GM23248 (cell line): ENCODE measurements at regions not wholly inside any gene's neighbourhood (a gene's known extent, or its start where the extent isn't known, plus 50 kb on each side); places are given as distances from the start of the nearest gene placed in this dataset.

ENCODE experiments used
- DNase-seq: peaks from one replicate; pipeline ENCODE4 v3.0.0-alpha.2; 2015
- H2AFZ ChIP-seq: fragments of 200-600 bp; sonication (generic); 2 replicates; pipeline ENCODE4 v1.6.1; 2016; ENCODE audit warnings: antibody characterized with exemption
- H3F3A ChIP-seq: fragments of 200-600 bp; sonication (generic); 2 replicates; pipeline ENCODE4 v1.6.1; 2016; ENCODE audit warnings: mild to moderate bottlenecking, antibody characterized with exemption, mixed run types; ENCODE audit not compliant: insufficient read depth
- H3K27ac ChIP-seq: fragments of 200-600 bp; sonication (generic); 2 replicates; pipeline ENCODE4 v1.5.1; 2016; ENCODE audit warnings: mild to moderate bottlenecking
- H3K27me3 ChIP-seq: fragments of 200-600 bp; sonication (generic); replicated peaks from 2 replicates; pipeline ENCODE4 v1.6.1; 2016; ENCODE audit warnings: mild to moderate bottlenecking; ENCODE audit not compliant: insufficient read depth
- H3K36me3 ChIP-seq: fragments of 200-600 bp; sonication (generic); 2 replicates; pipeline ENCODE4 v1.6.1; 2016; ENCODE audit warnings: low read depth, mild to moderate bottlenecking
- H3K4me1 ChIP-seq: fragments of 200-600 bp; sonication (generic); 2 replicates; pipeline ENCODE4 v1.6.1; 2016; ENCODE audit warnings: mild to moderate bottlenecking; ENCODE audit not compliant: insufficient read depth
- H3K4me2 ChIP-seq: fragments of 200-600 bp; sonication (generic); one replicate; pipeline ENCODE4 v1.6.1; 2016; ENCODE audit warnings: mild to moderate bottlenecking; ENCODE audit not compliant: unreplicated experiment
- H3K4me3 ChIP-seq: fragments of 200-600 bp; sonication (generic); 2 replicates; pipeline ENCODE4 v1.5.1; 2016; ENCODE audit warnings: mild to moderate bottlenecking
- H3K79me2 ChIP-seq: fragments of 200-600 bp; sonication (generic); 2 replicates; pipeline ENCODE4 v1.6.1; 2016; ENCODE audit warnings: mild to moderate bottlenecking; ENCODE audit not compliant: insufficient read depth
- H3K9ac ChIP-seq: fragments of 200-600 bp; sonication (generic); 2 replicates; pipeline ENCODE4 v1.6.1; 2016; ENCODE audit warnings: mild to moderate bottlenecking
- H3K9me2 ChIP-seq: fragments of 200-600 bp; sonication (generic); 2 replicates; pipeline ENCODE4 v1.6.1; 2016; ENCODE audit warnings: mixed run types, mild to moderate bottlenecking, moderate library complexity; ENCODE audit not compliant: insufficient read depth
- H3K9me3 ChIP-seq: fragments of 200-600 bp; sonication (generic); one replicate; pipeline ENCODE4 v1.6.1; 2017; ENCODE audit warnings: low read depth
- H4K20me1 ChIP-seq: fragments of 200-600 bp; sonication (generic); 2 replicates; pipeline ENCODE4 v1.6.0; 2016; ENCODE audit not compliant: insufficient read depth
- EZH2 ChIP-seq: fragments of 200-600 bp; sonication (generic); IDR thresholded peaks from 2 replicates; pipeline ENCODE4 v1.6.1; 2018; ENCODE audit warnings: antibody characterized with exemption, mild to moderate bottlenecking; ENCODE audit not compliant: insufficient read depth, poor library complexity, severe bottlenecking
- EZH2phosphoT487 ChIP-seq: fragments of 200-600 bp; sonication (generic); IDR thresholded peaks from 2 replicates; pipeline ENCODE4 v1.6.1; 2018; ENCODE audit warnings: antibody characterized with exemption, moderate library complexity, mild to moderate bottlenecking, low read depth; ENCODE audit not compliant: insufficient read depth
- WGBS, 2 experiments: methylation state at CpG; one replicate each; pipeline ENCODE4 v1.1.6; 2015 to 2017; ENCODE audit warnings: low lambda C conversion rate in 2 of 2, low coverage in 1 of 2; ENCODE audit errors: missing lambda C conversion rate in 2 of 2; 5-methylcytosine and 5-hydroxymethylcytosine counted together
- in situ Hi-C: fragments of 300-500 bp; cut with MboI; formaldehyde crosslinking; loops from 2 replicates; pipeline ENCODE4 v1.15.0; 2020

DNA sequence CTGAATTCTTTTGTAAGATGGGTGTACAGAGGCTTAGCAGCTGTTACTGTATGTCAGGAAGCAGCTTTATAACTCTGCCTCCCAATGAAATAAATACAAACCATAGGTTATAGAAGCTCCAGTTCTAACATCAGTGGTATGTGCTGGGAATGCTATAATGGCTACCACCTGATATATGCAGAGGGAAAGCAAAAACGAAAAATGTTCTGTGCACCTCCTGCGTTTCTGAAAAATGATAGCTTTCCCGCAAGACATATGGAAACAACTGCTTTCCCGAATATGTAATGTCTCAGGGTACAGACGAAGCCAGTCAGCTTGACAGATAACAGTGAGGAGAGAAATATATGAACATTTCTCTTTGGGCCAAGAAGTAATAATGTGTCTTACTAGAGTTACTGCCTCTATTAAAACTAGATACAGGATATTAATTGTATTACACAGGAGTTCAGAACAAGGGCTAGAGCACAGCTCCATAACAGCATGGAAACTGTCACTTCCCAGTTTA is 517.0 kb upstream of the NRSN1 start:
- TF ChIP-seq EZH2 = no peak
- TF ChIP-seq EZH2phosphoT487 = no peak
- H3K4me1 ChIP-seq = no peaks in the 10 kb centered on the region
- H3K9me3 ChIP-seq = no peaks in the 10 kb centered on the region
- no peaks in the 10 kb centered on the region for H3K9me2 ChIP-seq
- in situ Hi-C loops = no loop called here
- H2AFZ ChIP-seq = no peak overlapping the region
- no peaks in the 10 kb centered on the region for H3K36me3 ChIP-seq
- no peaks in the 10 kb centered on the region for H4K20me1 ChIP-seq
- H3K79me2 ChIP-seq = no peaks in the 10 kb centered on the region
- H3K4me2 ChIP-seq = no peak overlapping the region
- H3K9ac ChIP-seq = no peak overlapping the region
- no peak overlapping the region for H3K27ac ChIP-seq
- DNase-seq = no peak
- no peak overlapping the region for H3K4me3 ChIP-seq
- 61 to 62% methylated on average over 5 of the region's 5 CpGs for WGBS, 2 experiments
- H3F3A ChIP-seq = no peaks in the 10 kb centered on the region
- no peaks in the 10 kb centered on the region for H3K27me3 ChIP-seq

DNA sequence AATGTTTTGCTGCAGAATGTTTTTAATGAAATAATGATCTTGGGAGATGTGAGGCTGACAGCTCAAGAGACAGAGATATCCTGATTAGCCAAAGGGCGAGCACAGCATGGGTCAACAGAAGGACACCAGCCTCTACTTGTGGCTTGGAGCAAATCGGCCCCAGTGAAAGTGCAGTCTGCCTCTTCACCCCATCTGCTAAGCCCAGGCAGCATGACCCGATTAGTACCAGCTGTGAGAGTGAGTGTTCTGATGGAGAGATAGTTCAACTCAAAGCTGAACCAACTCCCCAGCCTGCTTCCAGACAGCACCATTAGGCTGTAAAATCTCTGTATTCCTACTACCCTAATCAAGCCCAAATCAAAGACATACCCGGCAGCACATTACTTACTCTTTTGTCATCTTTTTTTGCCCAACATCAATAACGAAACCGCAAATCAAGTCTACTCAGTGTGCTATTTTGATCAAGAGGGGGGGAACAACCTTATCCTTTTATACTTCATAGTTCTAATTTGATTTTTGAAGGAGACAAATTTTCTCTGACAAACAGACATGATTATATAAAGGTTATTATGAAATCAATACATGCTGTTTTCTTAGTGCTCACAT is 514.1 kb upstream of the NRSN1 start:
- Histone ChIP-seq H3K79me2 (no peaks in the 10 kb centered on the region), H3K27me3 (no peaks in the 10 kb centered on the region), H3K4me1 (no peaks in the 10 kb centered on the region), H4K20me1 (no peaks in the 10 kb centered on the region), H3F3A (no peaks in the 10 kb centered on the region), H3K9me2 (no peaks in the 10 kb centered on the region), H3K36me3 (no peaks in the 10 kb centered on the region), H3K9ac (no peak overlapping the region), H3K4me3 (no peak overlapping the region), H3K27ac (no peak overlapping the region), H3K9me3 (no peaks in the 10 kb centered on the region), H3K4me2 (no peak overlapping the region), H2AFZ (no peak overlapping the region)
- WGBS, 2 experiments = 4% methylated on average over 6 of the region's 6 CpGs
- TF ChIP-seq EZH2 (no peak), EZH2phosphoT487 (no peak)
- no peak for DNase-seq
- in situ Hi-C loops = no loop called here

DNA sequence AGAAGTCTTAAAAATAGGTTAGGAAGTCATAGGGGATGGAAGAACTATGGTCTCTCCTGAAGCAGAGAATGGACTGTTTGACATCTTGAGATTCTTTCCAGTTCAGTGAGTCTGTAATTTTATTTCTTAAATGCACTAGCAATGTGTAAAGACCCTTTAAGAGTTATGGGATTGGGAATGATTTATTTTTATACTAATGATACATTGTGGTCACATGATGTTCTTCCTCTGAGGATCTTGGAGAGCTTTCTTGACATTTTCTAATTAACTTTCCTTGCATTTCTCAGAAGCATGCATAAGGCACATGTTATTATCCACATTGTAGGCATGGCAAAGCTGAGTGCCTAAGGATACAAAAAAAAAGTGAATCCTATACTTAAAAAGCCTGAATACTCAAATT is 507.6 kb upstream of the NRSN1 start:
- Histone ChIP-seq H3K9me3 (no peaks in the 10 kb centered on the region), H3K36me3 (no peaks in the 10 kb centered on the region), H3F3A (no peaks in the 10 kb centered on the region), H3K4me3 (no peak overlapping the region), H3K9me2 (no peaks in the 10 kb centered on the region), H2AFZ (no peak overlapping the region), H3K27ac (no peak overlapping the region), H3K9ac (no peak overlapping the region), H3K4me2 (no peak overlapping the region), H3K79me2 (no peaks in the 10 kb centered on the region), H3K4me1 (no peaks in the 10 kb centered on the region), H4K20me1 (no peaks in the 10 kb centered on the region), H3K27me3 (no peaks in the 10 kb centered on the region)
- TF ChIP-seq EZH2phosphoT487 = no peak
- no peak for TF ChIP-seq EZH2
- no peak for DNase-seq
- in situ Hi-C loops = no loop called here

DNA sequence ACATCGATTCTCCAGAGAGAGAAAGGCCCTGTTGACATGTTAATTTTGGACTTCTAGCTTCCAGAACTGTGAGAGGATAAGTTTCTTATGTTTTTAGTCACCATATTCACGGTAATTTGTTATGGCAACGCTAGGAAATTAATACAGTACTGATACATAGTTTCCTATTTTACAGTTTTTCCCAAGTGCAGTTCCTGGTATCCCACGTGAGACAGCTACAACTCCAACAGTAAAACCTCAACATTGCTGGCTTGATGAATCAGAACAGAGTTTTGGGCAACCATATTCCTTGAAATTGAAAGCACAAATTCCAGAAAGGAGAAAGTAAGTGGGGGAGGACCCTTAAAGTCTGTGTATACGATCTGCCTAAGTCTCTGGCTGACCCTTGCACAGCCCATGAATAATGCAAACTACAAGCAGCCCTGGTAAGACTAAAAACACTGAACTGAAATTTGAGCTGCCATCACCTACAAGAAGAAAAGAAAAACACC is 505.1 kb upstream of the NRSN1 start:
- no peak overlapping the region for H2AFZ ChIP-seq

More for the DNA sequence above, 505.1 kb upstream of the NRSN1 start:
- TF ChIP-seq EZH2phosphoT487 (no peak), EZH2 (no peak)
- H3F3A ChIP-seq = no peaks in the 10 kb centered on the region
- H3K27ac ChIP-seq = no peak overlapping the region
- in situ Hi-C loops = no loop called here
- no peak overlapping the region for H3K4me3 ChIP-seq
- H3K27me3 ChIP-seq = no peaks in the 10 kb centered on the region
- no peak overlapping the region for H3K4me2 ChIP-seq
- H3K9me2 ChIP-seq = no peaks in the 10 kb centered on the region
- no peaks in the 10 kb centered on the region for H3K79me2 ChIP-seq
- no peaks in the 10 kb centered on the region for H3K4me1 ChIP-seq
- no peaks in the 10 kb centered on the region for H3K36me3 ChIP-seq
- 27 to 28% methylated on average over 5 of the region's 5 CpGs for WGBS, 2 experiments
- H4K20me1 ChIP-seq = no peaks in the 10 kb centered on the region
- no peak overlapping the region for H3K9ac ChIP-seq
- DNase-seq = peak; percentile 1
- H3K9me3 ChIP-seq = no peaks in the 10 kb centered on the region
